GM23248 (cell line): ENCODE measurements at regions not wholly inside any gene's neighbourhood (a gene's known extent, or its start where the extent isn't known, plus 50 kb on each side); places are given as distances from the start of the nearest gene placed in this dataset.

ENCODE experiments used
- EZH2 ChIP-seq: fragments of 200-600 bp; sonication (generic); IDR thresholded peaks from 2 replicates; pipeline ENCODE4 v1.6.1; 2018; ENCODE audit warnings: antibody characterized with exemption, mild to moderate bottlenecking; ENCODE audit not compliant: insufficient read depth, poor library complexity, severe bottlenecking
- EZH2phosphoT487 ChIP-seq: fragments of 200-600 bp; sonication (generic); IDR thresholded peaks from 2 replicates; pipeline ENCODE4 v1.6.1; 2018; ENCODE audit warnings: antibody characterized with exemption, moderate library complexity, mild to moderate bottlenecking, low read depth; ENCODE audit not compliant: insufficient read depth

GRCh38 chr2:203596183-203596582 is 61.1 kb upstream of the RAPH1 start:
- TF ChIP-seq EZH2: no peak
- no peak for TF ChIP-seq EZH2phosphoT487
